Body of pancreas (tissue), 4 donors: ENCODE measurements at regions not wholly inside any gene's neighbourhood (a gene's known extent, or its start where the extent isn't known, plus 50 kb on each side); places are given as distances from the start of the nearest gene placed in this dataset.

ENCODE experiments used
- ATAC-seq: fragments of 150-250 bp; one replicate; pipeline ENCODE4 v1.9.1; 2016
- DNase-seq, 4 donors: peaks; one replicate each; pipeline ENCODE4 v3.0.0-alpha.2; 2019
- H3K27ac ChIP-seq, 4 donors: fragments of 200-600 bp; sonication (generic); 1 replicate in 3 of 4; 2 replicates in 1 of 4; pipeline versions ENCODE4 v1.5.1 to v1.6.1; 2016 to 2019; ENCODE audit warnings: mild to moderate bottlenecking in 1 of 4, mixed read lengths in 1 of 4, moderate library complexity in 1 of 4
- H3K27me3 ChIP-seq, 2 donors: fragments of 200-600 bp; sonication (generic); one replicate each; pipeline ENCODE4 v1.6.0; 2016; ENCODE audit warnings: mild to moderate bottlenecking in 1 of 2
- H3K36me3 ChIP-seq, 2 donors: fragments of 200-600 bp; sonication (generic); replicated peaks in 1 of 2; 2 replicates each; pipeline ENCODE4 v1.5.1; 2016; ENCODE audit warnings: low read depth in 2 of 2; ENCODE audit not compliant: insufficient read depth in 1 of 2
- H3K4me1 ChIP-seq: fragments of 200-600 bp; sonication (generic); one replicate; pipeline ENCODE4 v1.6.0; 2016
- H3K4me3 ChIP-seq, 2 donors: fragments of 200-600 bp; sonication (generic); 1 replicate in 1 of 2; 2 replicates in 1 of 2; pipeline ENCODE4 v1.5.1; 2016 to 2019
- H3K9me3 ChIP-seq, 3 donors: fragments of 200-600 bp; sonication (generic); 1 replicate in 2 of 3; 2 replicates in 1 of 3; pipeline ENCODE4 v1.5.1; 2016
- CTCF ChIP-seq, 7 experiments: fragments of 450-650 bp in 4 of 7; fragments of 200-600 bp in 3 of 7; sonication (generic) in 3 of 7; IDR thresholded peaks; one replicate each; pipeline ENCODE4 v1.5.1; 2016 to 2019; ENCODE audit warnings: antibody characterized with exemption in 7 of 7
- POLR2A ChIP-seq, 3 donors: fragments of 450-650 bp; IDR thresholded peaks; one replicate each; pipeline ENCODE4 v1.6.1; 2016; ENCODE audit warnings: antibody characterized with exemption in 3 of 3, mild to moderate bottlenecking in 2 of 3
- WGBS, 2 donors: methylation state at CpG; one replicate each; pipeline ENCODE4 v1.1.5; 2017; 5-methylcytosine and 5-hydroxymethylcytosine counted together
- intact Hi-C: fragments of 100-400 bp; cut with DNase I; formaldehyde crosslinking; loops from one replicate; pipeline ENCODE4 v1.15.1; 2023

- H3K4me3 ChIP-seq = no peak overlapping the region
- no peaks in the 10 kb centered on the region for H3K27me3 ChIP-seq
- no peak overlapping the region for H3K27ac ChIP-seq
- no peaks in the 10 kb centered on the region for H3K9me3 ChIP-seq
- H3K4me1 ChIP-seq = no peaks in the 10 kb centered on the region
- no peaks in the 10 kb centered on the region for H3K36me3 ChIP-seq
- ATAC-seq = no peak
- TF ChIP-seq POLR2A (IDR thresholded peaks at IDR 0.05) = no peak
- no peak for TF ChIP-seq CTCF (IDR thresholded peaks at IDR 0.05)
- DNase-seq = no peak
- intact Hi-C loops = no loop called here
- 35 to 41% methylated on average over 3 of the region's 3 CpGs for WGBS, 2 donors
Measured at GRCh38 chr5:25567881-25568280, 923.1 kb upstream of the CDH10 start.

- no peak for ATAC-seq
Measured at GRCh38 chr5:25562656-25563055, 917.9 kb upstream of the CDH10 start.

GRCh38 chr5:25554077-25554476 is 909.3 kb upstream of the CDH10 start:
- TF ChIP-seq POLR2A (IDR thresholded peaks at IDR 0.05) = no peak
- no peak for TF ChIP-seq CTCF (IDR thresholded peaks at IDR 0.05)
- H3K27ac ChIP-seq = no peak overlapping the region
- no peaks in the 10 kb centered on the region for H3K4me1 ChIP-seq
- no peaks in the 10 kb centered on the region for H3K27me3 ChIP-seq
- DNase-seq (no peak), ATAC-seq (no peak)
- no peak overlapping the region for H3K4me3 ChIP-seq
- 48 to 51% methylated on average over 2 of the region's 2 CpGs for WGBS, 2 donors
- no peaks in the 10 kb centered on the region for H3K36me3 ChIP-seq
- H3K9me3 ChIP-seq = no peaks in the 10 kb centered on the region
- intact Hi-C loops = no loop called here

More at GRCh38 chr5:25562656-25563055, 917.9 kb upstream of the CDH10 start:
- no peak for TF ChIP-seq POLR2A (IDR thresholded peaks at IDR 0.05)
- H3K4me3 ChIP-seq = no peak overlapping the region
- H3K27me3 ChIP-seq = no peaks in the 10 kb centered on the region
- H3K9me3 ChIP-seq = no peaks in the 10 kb centered on the region
- H3K4me1 ChIP-seq = no peaks in the 10 kb centered on the region
- intact Hi-C loops = no loop called here
- no peak overlapping the region for H3K27ac ChIP-seq
- no peak for DNase-seq
- no peaks in the 10 kb centered on the region for H3K36me3 ChIP-seq

GRCh38 chr5:25552871-25553481 is 908.2 kb upstream of the CDH10 start:
- Histone ChIP-seq H3K4me1 (no peaks in the 10 kb centered on the region), H3K36me3 (no peaks in the 10 kb centered on the region), H3K4me3 (no peak overlapping the region), H3K27ac (no peak overlapping the region), H3K27me3 (no peaks in the 10 kb centered on the region), H3K9me3 (no peaks in the 10 kb centered on the region)
- intact Hi-C loops = no loop called here
- 76 to 77% methylated on average over 2 of the region's 2 CpGs for WGBS, 2 donors
- ATAC-seq (no peak), DNase-seq (no peak)
- TF ChIP-seq CTCF (IDR thresholded peaks at IDR 0.05) = no peak
- no peak for TF ChIP-seq POLR2A (IDR thresholded peaks at IDR 0.05)

GRCh38 chr5:25550793-25551192 is 906.0 kb upstream of the CDH10 start:
- DNase-seq = no peak
- no peak for ATAC-seq
- Histone ChIP-seq H3K36me3 (no peaks in the 10 kb centered on the region), H3K4me3 (no peak overlapping the region), H3K27me3 (no peaks in the 10 kb centered on the region), H3K27ac (no peak overlapping the region), H3K9me3 (no peaks in the 10 kb centered on the region), H3K4me1 (no peaks in the 10 kb centered on the region)
- intact Hi-C loops = no loop called here
- TF ChIP-seq POLR2A (IDR thresholded peaks at IDR 0.05) = no peak
- TF ChIP-seq CTCF (IDR thresholded peaks at IDR 0.05) = no peak
